HG03025 (cell line): ENCODE measurements at regions not wholly inside any gene's neighbourhood (a gene's known extent, or its start where the extent isn't known, plus 50 kb on each side); places are given as distances from the start of the nearest gene placed in this dataset.
"Not testable (repeated sequence)": the region's sequence is repeated elsewhere in the genome, so short reads cannot be mapped to it uniquely, and the experiment has no call there.

Experiments
- ATAC-seq: cut with Tn5 transposase; IDR thresholded peaks from one replicate; pipeline ENCODE4 v1.9.1; 2021; ENCODE audit warnings: mild to moderate bottlenecking, moderate library complexity; ENCODE audit not compliant: unreplicated experiment, low FRiP score

DNA sequence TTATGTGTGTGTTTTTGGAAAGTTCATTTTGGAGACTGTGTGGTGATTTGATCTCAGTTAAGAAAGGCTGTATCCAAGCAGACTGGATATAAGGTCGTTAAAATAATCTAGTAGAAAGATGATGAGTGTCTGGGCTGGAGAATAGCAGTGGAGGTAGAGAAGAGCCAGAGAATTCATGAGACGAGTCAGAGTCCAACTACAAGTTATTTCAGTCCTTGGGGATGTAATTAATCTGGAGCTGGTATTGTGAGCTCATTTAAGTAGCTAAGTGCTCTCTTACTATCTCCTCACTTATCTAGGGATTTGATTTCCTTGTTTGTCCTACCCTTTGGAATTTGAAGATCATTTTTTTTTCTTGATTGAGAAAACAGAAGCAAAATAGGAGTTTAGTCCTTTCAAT lies 1219.0 kb upstream of the ADGRL4 start:
- no peak for ATAC-seq

DNA sequence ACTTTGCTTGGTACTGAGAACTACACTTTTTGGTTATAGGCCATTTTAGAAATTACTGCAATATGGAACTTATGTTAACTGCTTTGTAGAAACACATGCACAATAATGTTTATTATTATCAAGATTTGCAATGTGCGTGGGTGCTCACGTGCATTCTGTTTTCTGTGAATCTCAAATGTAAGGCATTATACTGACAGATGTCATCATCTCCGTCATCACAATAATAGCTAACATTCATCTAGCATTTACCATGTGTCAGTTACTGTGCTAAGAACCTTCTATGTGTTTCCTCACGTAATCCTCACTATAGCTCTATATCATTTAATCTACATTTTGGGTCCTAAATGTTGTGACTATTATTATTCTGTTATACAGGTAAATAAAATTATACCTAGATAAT lies 1214.8 kb upstream of the ADGRL4 start:
- ATAC-seq: no peak

DNA sequence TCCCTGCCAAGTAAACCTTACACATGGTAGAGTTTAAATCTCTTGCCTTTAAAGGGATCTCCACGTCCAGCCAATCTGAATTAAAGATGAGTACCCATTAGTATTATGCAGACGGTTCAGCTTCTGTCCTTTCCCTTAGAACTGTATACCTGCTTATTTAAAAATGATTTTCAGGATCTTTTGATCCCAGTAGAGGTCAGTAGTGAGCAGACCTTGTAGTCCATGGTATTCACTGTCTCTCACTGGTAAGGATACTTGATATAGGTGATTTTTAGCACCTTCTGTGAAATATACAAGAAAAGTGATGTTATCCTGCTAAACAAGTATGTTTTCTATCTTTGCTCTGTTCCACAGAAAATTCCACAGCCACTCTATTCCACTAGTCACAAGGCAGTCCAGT lies 1211.6 kb upstream of the ADGRL4 start:
- ATAC-seq: peak; percentile 82

DNA sequence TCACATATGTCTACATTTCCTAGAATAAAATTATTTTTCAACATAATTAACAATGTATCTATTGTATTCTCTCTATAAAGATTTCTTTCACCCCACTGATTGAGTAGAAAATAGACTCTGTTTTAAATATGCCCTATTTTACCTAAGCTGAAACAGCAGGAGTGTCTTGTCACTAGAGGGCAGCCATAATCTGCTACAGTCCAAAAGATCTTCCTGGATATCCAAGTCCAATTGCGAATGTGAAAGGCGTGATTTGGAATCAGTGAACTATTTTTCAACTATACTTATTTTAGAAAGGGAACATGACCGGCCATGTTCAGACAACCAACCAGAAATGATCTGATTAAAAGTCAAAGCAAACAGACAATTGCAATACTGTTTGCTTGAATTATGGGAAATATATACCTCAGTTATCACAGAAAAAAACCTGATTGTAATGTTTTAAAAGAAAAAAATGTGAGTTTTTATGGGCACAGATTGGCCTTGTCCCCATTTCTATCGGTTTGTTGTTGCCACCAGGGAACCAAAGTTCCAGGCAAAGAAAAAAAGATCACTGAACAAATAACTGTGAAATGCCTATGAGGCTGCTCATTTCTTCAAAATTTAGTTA lies 1211.0 kb upstream of the ADGRL4 start:
- no peak for ATAC-seq

DNA sequence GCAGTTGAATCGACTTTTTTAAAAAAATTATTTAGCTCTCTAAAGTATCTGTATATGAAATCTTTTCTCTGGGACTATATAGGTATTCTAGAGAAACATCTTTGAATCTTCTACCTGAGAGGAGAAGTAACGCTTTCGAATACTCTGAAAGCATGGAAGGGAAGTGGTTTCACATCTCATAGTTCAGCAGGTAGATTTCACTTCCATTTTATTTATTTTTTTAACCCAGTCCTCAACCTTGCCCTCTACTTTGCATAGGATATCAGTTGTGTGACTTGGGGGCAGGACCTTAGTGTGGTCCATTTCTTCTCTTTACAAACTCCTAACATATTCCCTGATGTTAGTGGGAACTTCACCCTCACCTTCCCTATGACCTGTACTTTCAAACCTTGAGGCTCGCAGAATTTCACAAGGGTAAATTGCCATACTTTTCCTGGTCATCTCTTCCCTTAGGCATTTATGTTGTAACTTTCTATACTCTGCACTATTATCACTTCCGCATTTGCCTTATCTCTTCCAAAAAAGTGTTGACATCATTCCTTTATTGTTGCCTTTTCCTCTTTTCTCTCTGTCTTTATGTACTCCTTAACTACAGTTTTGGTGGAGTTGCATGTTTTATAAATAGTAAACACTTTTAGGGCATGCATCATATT lies 1208.5 kb upstream of the ADGRL4 start:
- ATAC-seq: no peak

DNA sequence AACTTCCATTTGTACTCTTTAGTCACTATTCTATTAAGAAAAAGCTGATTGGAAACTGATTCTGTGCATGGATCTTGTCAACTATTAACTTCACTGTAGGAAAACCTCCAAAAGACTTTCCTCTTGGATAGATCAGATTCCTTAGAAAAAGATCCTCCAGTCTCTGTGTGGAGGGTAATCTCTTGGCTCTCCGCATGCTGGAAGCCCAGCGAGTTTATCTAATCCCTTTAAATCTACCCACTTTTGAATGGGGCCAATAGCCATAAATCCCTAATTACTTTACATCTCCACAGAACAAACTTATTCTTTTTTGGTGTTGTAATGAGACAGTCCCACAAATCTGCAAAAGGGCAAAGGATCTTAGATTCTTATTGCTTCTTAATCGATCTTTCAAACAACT lies 1206.4 kb upstream of the ADGRL4 start:
- no peak for ATAC-seq

DNA sequence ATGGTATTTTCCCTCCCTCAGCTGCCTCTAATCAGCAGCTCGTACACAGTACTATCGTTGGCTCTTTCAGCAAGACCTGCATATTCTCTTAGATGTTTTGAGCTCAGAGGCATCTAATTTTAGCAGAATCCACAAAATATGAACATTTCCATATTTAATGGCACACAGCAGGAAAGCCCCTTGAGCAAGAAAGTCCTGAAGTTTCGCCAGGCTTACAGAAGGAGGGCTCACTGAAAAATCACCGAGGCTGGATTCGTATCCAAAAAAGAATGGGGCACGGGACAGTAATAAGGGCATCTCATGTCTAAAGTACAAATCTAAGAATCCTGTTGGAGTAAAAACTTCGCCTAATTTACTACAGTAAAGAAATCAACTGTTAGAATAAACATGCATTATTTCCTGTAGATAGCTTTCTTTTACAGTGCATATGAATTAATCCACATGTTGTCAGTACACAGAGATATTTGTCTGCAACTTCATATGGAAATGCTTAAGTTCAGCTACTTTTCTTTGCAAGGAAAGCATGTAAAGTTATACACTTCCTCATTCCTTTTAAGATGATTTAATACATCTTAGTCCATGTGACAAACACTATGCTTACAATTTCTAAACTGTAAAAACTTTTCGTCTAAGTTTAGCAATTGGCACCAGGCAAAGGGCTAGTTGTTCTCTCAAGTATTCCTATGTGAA lies 1205.3 kb upstream of the ADGRL4 start:
- ATAC-seq: no peak

DNA sequence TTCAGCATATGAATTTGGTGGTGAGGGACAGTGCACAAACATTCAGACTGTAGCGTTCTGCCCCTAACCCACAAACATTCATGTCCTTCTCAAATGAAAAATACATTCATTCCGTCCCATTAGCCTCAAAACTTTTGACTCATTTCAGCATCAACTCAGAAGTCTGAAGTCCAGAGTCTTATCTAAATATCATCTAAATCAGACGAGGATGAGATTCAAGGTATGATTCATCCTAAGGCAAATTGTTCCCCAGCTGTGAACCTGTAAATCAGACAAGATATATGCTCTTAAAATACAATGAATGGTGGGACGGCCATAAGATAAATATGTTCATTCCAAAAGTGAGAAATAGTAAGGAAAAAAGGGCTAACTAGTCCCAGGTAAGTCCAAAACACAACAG lies 1195.6 kb upstream of the ADGRL4 start:
- ATAC-seq: no peak

DNA sequence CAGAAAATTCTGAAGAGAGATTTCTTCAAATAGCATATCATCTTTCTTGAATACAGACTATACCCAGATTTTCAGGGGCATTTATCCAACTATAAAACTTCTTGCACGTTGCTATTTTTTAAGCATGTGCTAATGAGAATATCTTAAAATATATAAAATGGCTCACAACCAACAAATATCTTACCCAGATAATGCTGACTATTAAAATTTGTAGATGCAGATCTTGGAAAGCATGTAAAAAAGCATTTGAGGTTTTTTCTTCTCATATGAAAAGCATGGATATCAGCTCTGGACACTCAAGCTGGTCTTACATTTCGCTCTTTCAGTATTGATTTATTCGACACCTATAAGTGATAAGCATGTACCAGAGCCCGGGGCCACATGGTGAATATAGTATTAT lies 1187.7 kb upstream of the ADGRL4 start:
- ATAC-seq: no peak

DNA sequence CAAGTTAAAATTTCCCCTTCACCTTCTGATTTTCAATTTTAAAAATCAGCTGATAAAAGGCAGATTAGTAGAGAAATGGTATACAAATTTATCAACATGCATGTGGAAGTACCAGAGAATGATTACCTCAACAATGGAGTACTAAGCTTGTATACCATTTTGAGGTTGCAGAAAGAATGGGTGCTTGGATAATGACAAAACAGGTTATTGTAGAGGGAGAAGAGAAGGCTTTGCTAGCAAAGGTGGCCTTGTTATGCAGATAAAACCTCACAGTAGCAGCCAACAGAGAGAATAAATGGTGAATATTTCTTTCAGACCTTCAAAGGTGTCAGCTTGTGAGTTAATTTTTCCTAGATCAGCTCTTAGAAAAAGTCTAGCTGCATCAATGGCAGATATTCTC lies 1174.9 kb upstream of the ADGRL4 start:
- ATAC-seq: no peak

DNA sequence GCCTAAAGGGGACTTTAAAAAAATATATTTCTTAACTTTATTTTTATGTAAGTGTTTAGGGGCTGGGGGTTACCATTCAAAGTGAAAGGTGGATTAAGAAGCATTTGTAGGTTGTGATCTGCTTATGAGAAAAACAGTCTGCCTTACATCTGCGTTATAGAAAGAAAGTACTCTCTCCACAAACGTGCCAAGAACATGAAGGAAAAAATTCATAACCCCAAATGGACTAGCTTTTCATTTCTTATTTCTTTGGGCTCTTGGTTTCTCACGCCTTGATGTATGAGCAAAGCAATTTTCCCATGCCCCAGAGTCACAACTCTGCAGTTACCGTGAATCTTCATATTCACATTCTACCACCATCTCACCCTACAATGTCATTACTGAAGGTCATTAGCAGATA lies 1165.1 kb upstream of the ADGRL4 start:
- ATAC-seq: no peak

DNA sequence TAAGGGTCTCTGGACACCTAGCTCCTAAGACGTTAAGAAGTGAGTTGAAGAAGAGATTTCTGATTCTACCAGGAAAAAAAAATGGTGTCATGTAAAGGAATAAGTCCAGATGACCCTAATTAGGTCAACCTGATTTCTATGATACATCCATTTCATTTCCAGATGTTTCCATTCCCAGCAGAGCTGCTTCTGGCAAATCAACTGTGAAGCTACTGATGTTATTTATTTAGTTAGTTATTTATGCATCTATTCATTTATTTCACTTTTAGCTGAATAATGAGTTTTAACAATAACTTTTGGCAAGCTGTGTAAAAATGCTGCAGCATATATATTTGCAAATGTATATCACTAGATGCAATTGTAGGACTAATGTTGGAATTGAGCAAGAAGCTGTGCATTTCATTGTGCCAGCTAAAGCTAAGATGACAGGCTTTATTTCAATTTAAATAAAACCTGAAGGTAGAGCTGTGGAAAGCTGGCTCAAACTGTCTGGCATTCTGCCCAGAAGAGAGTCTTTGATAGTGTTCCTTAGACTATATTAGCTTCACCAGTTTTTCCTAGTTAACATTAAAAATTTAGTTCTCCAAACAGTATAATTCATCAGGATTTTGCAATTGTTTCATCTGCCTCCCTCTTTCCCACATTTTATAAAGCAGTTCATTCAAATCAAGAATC lies 1164.4 kb upstream of the ADGRL4 start:
- no peak for ATAC-seq

DNA sequence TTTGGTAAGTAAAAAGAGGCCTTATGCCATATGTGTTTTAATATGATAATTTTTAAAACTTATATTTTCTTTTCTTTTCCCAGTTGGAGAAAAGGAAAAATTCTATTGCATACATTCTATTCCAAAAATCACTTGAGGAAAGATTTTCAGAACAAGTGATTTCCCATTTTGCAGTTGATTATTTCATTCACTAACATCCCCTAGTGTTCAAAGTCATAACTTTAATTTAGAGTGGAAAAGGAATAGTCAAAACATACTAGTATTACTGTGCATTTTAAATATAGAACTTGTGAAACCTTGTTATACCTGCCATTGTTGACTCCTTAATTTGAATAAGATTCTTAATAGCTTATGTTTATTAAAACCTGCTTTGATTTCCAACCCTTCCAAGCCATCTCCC lies 1157.6 kb upstream of the ADGRL4 start:
- ATAC-seq: no peak

DNA sequence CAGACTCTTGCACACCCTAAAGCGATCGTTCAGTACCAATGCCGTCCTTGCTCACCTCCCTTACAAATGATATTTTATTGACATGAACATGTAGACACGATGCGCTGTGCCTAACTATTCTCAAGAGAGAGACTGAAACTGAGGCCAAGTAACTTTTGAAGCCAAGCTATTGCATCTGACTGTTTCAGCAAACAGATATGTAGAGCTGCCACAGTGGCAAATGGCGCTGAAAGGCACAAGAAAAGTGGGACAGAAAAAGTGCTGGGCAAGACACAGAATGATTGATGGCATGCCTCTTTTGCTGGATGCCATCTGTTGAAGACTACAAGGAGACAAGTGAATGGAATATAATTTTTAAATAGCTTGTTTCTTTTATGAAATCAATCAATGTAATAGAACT lies 1157.2 kb upstream of the ADGRL4 start:
- no peak for ATAC-seq

DNA sequence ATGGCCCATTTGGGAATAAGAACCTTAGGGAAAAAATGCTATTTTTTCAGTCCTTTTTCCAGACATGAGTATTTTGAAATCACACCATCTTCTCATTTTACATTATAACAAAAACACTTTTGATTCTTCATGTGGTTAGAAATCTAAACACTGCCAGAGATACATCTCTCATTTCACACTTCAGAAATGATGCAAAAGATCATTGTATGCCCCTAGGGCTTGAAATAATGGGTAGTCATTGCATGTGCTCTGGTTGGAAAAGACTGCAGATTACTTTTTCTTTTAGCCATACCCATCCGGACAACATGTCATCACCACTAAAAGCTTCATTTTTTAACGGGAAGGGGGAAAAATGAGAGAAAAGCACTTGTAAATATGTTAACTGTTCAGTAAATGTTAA lies 1152.2 kb upstream of the ADGRL4 start:
- ATAC-seq: no peak

DNA sequence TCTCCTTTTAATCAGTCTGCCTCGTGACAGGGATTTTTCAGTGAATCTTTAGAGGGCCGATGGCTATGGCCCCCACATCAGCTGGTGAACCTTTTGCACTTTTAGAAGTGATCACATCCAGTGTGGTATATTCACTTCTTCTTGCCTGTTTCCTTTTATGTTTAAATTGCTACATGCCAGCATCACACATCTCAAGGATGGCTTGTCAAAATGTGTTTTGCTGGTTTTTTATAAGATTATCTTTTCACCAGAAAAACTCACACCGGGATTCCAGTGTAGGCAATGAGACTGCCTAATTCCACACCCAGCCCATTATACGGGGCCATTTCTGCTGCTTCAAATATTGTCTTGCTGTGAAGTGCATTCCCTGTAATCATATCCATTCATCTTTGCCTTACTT lies 1151.7 kb upstream of the ADGRL4 start:
- no peak for ATAC-seq

DNA sequence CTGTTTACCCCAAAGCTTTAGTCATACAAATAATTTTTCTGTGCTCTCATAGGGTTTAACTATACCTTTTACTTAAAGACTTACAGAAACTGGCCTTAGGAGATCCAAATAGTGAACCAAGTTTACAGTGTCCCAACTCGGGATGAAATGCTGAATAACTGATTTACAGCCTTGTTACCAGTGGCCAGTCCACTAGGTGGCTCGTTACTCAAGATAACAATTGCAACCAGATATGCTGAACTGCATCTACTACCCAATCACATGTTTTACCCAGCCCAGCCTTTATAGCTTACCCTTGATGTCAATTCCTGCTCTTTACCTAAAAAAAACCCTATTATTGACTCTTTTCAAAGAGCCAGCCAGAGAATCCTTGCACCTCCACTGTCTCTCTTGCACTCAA lies 1148.8 kb upstream of the ADGRL4 start:
- ATAC-seq: no peak

DNA sequence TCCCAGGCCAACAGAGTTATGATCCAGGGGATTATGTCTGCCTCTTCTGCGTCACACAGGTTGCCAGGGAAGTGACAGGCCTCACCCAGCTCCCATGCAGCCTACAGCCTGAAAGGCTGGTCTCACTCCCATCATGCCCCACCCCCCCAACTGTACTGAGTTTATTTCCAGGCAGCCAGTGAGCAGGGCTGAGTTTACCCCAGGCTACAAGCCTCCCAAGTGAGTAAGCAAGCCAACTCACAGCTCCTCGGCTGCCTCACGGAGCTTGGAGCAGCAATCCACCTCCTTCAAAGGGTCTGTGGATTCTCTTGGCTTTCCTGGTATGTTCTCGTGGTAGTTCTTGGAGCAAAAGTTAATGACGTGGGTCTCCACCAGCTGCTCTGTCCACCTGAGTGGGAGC lies 1147.6 kb upstream of the ADGRL4 start:
- no peak for ATAC-seq

DNA sequence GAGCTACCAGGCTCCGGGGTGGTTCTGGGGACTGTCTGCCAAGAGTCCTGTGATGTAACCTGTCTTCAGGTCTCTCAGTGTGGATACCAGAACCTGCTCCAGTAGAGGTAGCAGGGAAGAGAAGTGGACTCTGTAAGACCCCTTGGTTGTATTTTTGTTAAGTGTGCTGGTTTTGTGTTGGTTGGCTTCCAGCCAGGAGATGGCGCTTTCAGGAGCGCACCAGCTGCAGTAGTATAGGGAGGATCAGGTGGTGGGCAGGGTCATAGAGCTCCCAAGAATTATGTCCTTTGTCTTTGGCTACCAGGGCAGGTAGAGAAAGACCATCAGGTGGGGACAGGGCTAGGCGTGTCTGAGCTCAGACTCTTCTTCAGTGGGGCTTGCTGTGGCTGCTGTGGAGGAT lies 1147.2 kb upstream of the ADGRL4 start:
- no peak for ATAC-seq

DNA sequence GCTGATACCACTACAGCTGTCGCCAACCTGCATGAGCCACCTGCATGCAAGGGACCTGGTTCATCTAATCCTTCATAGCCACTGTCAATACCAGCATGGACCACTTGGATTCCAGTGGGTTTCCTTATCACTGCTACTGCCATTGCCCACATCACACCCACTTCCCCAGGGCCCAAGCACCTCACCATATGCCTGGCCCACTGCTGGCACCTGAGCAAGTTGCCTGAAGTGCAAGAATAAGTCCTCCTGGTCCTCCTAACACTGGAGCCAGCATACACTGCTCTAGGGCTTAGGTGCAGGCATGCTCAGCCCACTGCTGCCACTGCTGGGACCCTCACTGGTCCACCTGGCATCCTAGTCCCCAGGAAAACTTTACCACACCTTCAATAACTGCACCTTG lies 1136.8 kb upstream of the ADGRL4 start:
- ATAC-seq: no peak

DNA sequence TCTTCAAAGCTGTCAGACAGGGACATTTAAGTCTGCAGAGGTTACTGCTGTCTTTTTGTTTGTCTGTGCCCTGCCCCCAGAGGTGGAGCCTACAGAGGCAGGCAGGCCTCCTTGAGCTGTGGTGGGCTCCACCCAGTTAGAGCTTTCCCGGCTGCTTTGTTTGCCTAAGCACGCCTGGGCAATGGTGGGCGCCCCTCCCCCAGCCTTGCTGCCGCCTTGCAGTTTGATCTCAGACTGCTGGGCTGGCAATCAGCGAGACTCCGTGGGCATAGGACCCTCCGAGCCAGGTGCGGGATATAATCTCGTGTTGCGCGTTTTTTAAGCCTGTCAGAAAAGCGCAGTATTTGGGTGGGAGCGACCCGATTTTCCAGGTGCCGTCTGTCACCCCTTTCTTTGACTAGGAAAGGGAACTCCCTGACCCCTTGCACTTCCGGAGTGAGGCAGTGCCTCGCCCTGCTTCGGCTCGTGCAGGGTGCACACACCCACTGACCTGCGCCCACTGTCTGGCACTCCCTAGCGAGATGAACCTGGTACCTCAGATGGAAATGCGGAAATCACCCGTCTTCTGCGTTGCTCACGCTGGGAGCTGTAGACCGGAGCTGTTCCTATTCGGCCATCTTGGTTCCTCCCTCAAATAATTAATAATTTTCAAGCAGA lies 1131.5 kb upstream of the ADGRL4 start:
- ATAC-seq: not testable (repeated sequence)
